K562 (cell line): ENCODE measurements at regions not wholly inside any gene's neighbourhood (a gene's known extent, or its start where the extent isn't known, plus 50 kb on each side); places are given as distances from the start of the nearest gene placed in this dataset.

Experiments used
- CHD1 ChIP-seq: fragments of 200-600 bp; sonication (generic); IDR thresholded peaks from one replicate; pipeline ENCODE4 v1.6.1; 2012; ENCODE audit warnings: mild to moderate bottlenecking, moderate library complexity, low read length, inconsistent platforms
- EP300 ChIP-seq: IDR thresholded peaks from 2 replicates; pipeline ENCODE4 v1.6.1; 2012; ENCODE audit warnings: low read length, improper control_type of control experiment
- GTF2F1 ChIP-seq: IDR thresholded peaks from 2 replicates; pipeline ENCODE4 v1.6.1; 2011; ENCODE audit warnings: low read depth, low read length, improper control_type of control experiment
- KLF10 ChIP-seq: fragments of 250-450 bp; sonication (Bioruptor Pico); IDR thresholded peaks from 2 replicates; pipeline ENCODE4 v1.6.1; 2021; ENCODE audit warnings: matching md5 sums
- POLR2A ChIP-seq: fragments of 450-650 bp; conservative IDR thresholded peaks from 2 replicates; pipeline ENCODE4 v1.6.1; 2016
- ZNF184 ChIP-seq: sonication (generic); formaldehyde crosslinking; IDR thresholded peaks from 2 replicates; pipeline ENCODE4 v1.5.0; 2020; ENCODE audit warnings: missing genetic modification reagents
- ZNF197 ChIP-seq: fragments of 200-800 bp; sonication (Bioruptor generic); IDR thresholded peaks from 2 replicates; pipeline ENCODE4 v1.6.1; 2016; ENCODE audit warnings: low read depth, missing genetic modification characterization, missing compliant biosample characterization
- TF ChIP-seq, protein P1 (sequence below), 3 experiments: IDR thresholded peaks in 2 of 3; conservative IDR thresholded peaks in 1 of 3; 2 replicates each; pipeline ENCODE4 v1.5.1; 2011 to 2012; ENCODE audit warnings: low read length in 3 of 3, mild to moderate bottlenecking in 3 of 3, control low read depth in 2 of 3, improper control_type of control experiment in 1 of 3, inconsistent platforms in 1 of 3, low read depth in 1 of 3, mixed read lengths in 1 of 3, moderate library complexity in 1 of 3; ENCODE audit not compliant: insufficient read depth in 2 of 3

DNA sequence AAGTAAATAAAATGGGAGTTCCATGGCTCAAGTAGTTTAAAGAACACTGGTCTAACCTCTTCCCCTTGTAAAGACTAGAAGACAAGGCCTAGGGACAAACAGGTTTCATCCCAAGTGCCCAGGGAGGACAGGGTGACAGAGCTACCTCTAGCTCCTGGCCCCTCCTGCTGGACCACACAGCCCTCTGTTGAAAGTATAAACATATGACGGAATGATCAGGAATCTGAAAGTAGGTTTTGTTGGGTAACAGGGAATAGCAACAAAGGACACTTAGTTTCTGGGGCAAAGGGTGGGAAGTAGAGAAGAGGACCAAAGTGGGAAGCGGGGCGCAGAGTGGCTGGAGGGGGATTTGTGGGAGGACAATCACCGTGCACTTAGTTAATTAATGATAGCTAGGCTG is 67.0 kb upstream of the DAB2IP start:
- no peak for TF ChIP-seq KLF10 (CRISPR knock-in tag)
- TF ChIP-seq GTF2F1 = no peak
- no peak for TF ChIP-seq ZNF197 (CRISPR knock-in tag)
- no peak for TF ChIP-seq POLR2A
- no peak for TF ChIP-seq CHD1
- TF ChIP-seq, protein P1, sequence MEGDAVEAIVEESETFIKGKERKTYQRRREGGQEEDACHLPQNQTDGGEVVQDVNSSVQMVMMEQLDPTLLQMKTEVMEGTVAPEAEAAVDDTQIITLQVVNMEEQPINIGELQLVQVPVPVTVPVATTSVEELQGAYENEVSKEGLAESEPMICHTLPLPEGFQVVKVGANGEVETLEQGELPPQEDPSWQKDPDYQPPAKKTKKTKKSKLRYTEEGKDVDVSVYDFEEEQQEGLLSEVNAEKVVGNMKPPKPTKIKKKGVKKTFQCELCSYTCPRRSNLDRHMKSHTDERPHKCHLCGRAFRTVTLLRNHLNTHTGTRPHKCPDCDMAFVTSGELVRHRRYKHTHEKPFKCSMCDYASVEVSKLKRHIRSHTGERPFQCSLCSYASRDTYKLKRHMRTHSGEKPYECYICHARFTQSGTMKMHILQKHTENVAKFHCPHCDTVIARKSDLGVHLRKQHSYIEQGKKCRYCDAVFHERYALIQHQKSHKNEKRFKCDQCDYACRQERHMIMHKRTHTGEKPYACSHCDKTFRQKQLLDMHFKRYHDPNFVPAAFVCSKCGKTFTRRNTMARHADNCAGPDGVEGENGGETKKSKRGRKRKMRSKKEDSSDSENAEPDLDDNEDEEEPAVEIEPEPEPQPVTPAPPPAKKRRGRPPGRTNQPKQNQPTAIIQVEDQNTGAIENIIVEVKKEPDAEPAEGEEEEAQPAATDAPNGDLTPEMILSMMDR (IDR thresholded peaks at IDR 0.05 in 2 of 3, conservative IDR thresholded peaks at IDR 0.05 in 1 of 3; ENCODE audit: insufficient read depth in 2 of 3, low read depth in 1 of 3, low read length in 3 of 3) = no peak
- TF ChIP-seq ZNF184 (CRISPR knock-in tag) = no peak
- no peak for TF ChIP-seq EP300
